Kidney capillary endothelial cell (primary cell): ENCODE measurements at regions not wholly inside any gene's neighbourhood (a gene's known extent, or its start where the extent isn't known, plus 50 kb on each side); places are given as distances from the start of the nearest gene placed in this dataset.

Experiments used
- DNase-seq: peaks from one replicate; pipeline ENCODE4 v3.0.0-alpha.2; 2018; ENCODE audit warnings: low spot score

GRCh38 chr11:131232261-131232660 lies 138.2 kb upstream of the NTM start:
- DNase-seq: no peak

- no peak for DNase-seq
Measured at GRCh38 chr11:131234221-131234620, 136.2 kb upstream of the NTM start.

DNA sequence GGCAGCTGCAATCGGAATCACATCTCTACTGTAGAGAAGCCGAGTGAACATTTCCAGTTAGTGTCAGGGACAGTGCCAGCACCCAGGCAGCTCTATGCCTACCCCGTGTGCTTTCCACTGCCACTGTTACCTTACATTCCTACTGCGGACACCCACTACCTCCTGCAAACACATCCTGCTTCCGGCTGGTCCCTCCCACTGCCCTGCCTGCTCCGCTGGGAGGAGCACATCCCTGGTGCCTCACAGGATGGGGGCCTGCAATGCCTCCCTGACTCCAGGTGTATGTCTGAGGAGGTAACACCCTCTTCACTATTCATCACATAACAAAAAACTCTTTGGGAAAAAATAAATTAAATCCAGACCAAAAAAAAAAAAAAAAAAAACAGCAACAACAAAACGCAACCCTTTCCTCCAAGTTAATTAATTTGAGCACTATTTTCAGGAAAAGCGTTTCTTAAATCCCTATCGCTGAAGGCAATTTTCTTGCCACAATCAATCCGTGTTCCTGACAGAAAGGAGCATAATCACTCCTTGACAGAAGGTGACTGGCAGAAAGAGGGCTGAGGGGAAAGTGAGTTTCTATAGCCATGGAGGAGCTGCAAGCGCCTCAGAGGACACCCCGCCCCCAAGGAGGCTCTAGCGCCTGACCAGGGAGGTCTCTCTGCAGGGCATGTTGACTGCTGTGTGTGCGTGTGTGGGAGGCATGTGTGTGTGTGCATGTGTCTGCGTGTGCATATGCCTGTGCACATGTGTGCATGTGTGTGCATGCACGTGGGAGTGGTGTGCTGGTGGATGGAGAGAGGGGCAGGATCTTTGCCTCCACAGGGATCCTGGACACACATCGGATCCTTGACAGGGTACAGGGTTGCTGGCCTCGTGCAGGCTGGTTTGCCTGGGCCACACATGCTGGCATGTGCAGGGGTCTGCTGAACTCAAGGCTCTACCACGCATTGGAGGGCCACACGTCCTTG lies 134.8 kb upstream of the NTM start:
- DNase-seq: no peak

- no peak for DNase-seq
Measured at GRCh38 chr11:131240421-131240820, 130.0 kb upstream of the NTM start.

GRCh38 chr11:131242476-131243000 lies 127.9 kb upstream of the NTM start:
- no peak for DNase-seq

DNA sequence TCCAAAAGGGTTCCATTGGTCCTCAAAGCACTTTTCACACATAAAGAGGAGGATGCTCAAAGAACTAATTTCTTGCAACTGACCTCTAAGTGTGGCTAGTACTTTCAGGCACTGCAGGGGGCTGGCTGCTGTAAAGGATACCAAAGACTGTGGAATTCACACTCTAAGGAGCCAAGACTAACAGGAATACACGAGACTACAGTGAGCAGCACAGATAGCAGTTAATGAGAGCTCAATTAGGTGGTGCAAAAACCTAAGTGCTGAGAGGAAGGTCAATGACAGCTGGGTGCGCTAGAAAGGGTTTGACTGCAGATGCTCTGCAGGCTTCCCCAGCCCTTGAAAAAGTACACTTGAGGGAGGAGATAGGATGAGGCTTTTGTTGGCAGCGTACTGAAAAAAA lies 124.3 kb upstream of the NTM start:
- no peak for DNase-seq

DNA sequence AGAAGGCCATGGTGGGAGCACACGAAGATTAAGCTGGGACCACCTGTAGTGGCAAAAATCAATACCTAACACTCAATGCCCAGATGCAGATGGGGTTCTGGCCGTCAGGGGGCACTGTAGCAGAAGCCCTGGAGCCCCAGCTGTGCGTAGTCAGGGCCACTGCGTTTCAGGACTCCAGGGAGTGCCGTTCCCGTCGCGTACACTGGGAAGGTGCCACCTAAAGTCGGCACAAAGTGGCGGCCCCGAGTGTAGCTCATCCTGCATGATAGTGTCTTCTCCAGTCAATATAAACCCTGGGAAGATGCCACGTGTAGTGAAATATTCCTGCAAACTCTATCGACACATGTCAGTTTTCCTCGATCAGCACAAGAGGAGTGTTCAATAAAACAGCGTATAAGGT lies 123.8 kb upstream of the NTM start:
- no peak for DNase-seq

- no peak for DNase-seq
Measured at GRCh38 chr11:131248588-131248987, 121.8 kb upstream of the NTM start.

- no peak for DNase-seq
Measured at GRCh38 chr11:131253142-131253655, 117.2 kb upstream of the NTM start.

DNA sequence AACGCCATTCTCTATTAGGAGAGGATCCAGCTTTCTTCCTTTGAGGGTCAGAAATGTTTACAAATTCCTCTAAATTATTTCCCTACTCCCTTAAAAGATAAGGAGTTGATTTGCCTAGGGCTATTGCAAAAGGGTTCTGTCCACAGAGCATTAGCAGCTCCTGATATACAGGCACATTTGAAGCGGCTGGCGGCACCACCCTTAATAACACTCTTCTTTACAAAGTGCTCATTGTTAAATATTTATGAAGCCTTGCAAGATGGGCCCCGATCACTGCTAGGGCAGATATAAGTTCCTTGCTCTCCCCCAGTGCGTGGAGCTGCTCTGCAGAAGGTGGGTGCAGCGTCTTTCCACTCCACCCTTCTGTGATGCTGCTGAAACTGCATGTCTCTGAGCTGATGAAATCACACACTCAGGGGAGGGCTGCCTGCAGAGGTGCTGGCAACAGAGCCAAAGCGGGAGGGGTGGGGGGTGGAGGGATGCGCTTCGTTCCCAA lies 116.7 kb upstream of the NTM start:
- no peak for DNase-seq

DNA sequence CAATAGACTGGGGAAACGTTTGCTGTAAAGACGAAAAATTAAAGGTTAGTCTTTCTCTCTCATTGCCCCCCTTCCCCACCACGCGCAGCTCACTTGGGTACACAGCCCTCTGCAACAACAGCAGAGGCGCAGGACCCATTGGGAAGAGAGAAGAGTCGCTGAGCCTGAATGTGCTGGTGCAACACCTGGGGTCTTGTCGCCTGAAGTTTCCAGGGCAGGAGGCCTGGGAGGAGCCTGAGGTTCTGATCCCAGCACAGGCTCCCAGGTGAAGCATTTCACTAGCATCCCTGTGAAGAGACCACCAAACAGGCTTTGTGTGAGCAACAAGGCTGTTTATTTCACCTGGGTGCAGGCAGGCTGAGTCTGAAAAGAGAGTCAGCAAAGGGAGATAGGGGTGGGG lies 116.2 kb upstream of the NTM start:
- DNase-seq: no peak

DNA sequence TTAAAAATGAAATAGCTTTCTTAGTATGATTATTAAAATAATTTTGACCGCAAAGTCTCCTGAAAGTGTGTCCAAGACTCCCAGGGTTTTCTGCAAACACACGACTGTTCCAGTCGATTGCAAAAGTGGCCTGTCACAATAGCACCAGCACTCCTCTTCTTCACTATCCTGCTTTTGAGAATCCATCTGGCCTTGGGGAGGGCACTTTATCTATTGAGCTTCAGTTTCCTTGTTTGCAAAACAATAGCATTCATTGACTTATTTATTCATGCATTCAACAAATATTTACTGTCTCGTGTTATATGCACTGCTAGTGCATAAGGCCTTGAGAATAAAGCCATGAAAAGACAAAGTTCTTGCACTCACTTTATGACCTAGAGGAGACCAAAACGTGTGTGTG lies 96.2 kb upstream of the NTM start:
- DNase-seq: no peak

DNA sequence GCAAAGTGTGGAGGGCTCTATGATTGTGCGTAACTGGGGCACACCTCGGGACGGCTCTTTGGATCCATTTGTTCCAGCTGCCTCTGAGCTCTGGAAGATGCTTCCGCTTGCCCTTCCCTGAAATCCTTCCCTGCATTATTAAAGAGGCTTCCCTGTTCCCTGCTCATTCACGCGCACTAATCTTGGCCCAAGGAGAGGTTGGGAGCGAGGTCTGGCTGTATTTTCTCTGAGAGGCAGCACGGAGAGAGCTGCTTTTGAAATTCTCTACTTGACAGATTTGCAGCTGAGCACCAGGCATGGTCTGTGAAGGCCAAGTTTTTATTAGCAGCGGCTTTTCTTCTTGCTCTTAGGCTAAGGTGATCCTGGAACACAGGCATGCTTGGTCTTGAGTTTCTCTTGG lies 94.8 kb upstream of the NTM start:
- no peak for DNase-seq

- DNase-seq: no peak
Measured at GRCh38 chr11:131278472-131278871, 91.9 kb upstream of the NTM start.

DNA sequence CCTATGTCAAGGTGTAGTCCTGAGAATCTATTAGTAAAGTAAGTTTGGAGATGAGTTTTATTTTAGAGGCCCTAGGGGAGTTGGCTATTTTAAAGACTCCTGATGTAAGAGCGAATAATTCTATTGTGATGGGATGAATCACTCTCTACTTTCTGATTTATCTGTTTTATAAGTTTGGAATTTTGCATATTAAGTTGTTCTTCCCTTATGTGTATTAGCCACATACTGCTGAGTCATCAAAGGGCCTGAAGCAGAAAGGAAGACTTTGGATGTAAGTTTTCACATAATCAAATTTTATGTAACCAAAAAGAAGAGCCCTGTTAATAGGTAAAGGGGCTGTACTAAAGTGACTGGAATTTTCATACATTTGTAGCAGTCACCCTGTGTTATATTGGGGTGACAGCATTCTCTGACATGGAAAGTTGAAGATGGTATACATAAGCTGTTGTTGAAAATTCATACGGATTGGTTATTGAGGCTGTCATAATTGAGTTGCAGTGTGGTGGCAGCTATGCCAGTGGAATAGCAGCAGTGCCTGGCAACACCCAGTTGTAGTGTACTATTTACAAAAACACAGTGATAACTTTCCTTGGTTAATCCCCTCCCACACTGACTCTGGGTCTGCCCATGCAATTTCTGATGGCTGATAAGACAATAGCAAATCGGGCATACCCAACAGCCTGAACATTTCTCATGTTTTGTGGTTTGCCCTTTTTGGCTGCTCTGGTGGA lies 90.6 kb upstream of the NTM start:
- DNase-seq: no peak

DNA sequence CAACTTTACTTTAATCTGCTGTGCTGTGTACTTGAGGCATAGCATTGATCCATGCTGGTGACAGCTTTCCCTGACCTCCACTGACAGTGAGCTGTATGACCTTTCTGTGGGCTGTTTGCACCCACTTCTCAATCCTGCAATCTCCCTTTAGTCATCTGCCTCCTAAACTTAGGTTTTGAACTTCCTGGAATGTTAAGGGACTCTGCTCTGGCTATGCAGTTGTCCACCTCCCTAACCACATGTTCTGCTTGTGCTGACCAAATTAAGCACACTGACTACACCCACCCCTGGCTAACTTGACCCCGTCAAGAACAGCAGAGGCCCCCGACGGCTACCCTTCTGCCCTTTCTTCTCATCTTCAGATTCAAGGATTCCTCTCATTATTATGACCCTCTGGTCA lies 89.1 kb upstream of the NTM start:
- no peak for DNase-seq

- DNase-seq: no peak
Measured at GRCh38 chr11:131284041-131284440, 86.4 kb upstream of the NTM start.

GRCh38 chr11:131288521-131289091 lies 81.8 kb upstream of the NTM start:
- no peak for DNase-seq

DNA sequence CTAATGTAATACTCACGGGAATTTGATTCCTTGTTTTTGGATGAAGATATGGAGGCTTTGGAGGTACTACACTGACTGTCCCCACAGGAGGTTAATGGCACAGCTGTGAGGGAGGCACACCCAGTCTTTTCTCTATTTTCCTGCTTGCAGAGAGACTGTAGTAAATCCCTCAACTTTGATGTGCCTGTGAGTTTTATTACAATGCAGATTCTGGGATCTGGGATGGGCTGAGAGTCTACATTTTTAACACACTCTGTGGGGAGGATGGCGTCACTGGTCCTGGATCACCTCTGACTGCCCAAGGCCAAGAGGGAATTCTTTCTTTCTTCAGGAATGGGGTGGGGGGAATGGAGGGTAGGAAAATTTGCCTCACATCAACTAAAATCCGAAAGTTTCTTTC lies 80.2 kb upstream of the NTM start:
- no peak for DNase-seq

DNA sequence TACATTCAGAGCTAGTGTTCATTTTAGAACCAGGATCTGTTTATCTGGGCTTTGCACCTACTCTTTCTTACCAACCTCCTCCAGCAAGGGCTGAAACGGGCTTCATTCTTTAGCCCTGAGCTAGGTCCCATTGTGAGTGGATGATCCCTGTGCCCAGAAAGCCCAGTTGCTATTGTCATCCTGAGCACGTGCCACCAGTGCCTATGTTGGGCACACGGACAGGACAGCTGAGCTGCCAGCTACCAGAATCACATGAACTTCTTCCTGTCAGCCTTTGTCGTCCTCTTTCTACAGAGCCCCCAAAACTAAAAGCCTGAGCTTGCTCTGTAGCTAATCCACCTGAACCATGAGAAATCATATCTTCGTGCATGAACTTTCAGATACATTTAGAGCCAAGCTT lies 74.4 kb upstream of the NTM start:
- no peak for DNase-seq

DNA sequence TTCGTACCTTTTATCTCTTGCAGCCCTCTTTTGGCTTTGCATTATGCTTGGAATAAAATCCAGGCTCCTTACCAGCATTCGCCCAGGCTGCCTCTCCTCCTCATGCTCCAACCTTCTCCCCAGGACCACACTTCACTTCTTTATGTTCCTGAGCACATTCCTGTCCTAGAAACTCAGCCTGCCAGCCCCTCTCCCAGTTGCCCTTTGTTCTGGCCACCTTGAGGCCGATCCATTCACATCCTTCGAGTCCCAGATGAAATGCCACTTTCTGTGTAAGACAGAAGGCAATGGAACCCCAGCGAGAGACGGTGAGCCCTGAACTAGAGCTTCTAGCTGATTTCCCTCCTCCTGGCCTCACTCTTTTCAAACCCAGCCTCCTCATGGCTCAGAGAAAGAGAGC lies 73.0 kb upstream of the NTM start:
- DNase-seq: no peak
